ENCODE measurements at regions not wholly inside any gene's neighbourhood (a gene's known extent, or its start where the extent isn't known, plus 50 kb on each side); places are given as distances from the start of the nearest gene placed in this dataset.

GRCh38 chr18:21928925-21929324 lies 188.3 kb downstream of the MIB1 start:
- WGBS (ENCODE audit: low lambda C conversion rate, missing lambda C conversion rate) = 68% methylated on average over 4 of the region's 4 CpGs
- no peak overlapping the region for H3K4me2 ChIP-seq

GRCh38 chr18:21930177-21930576 lies 189.6 kb downstream of the MIB1 start:
- H3K9me2 ChIP-seq (replicated peaks; ENCODE audit: insufficient read depth) = no peaks in the 10 kb centered on the region
- H4K20me1 ChIP-seq (ENCODE audit: insufficient read depth, poor library complexity, severe bottlenecking) = no peaks in the 10 kb centered on the region
- no peaks in the 10 kb centered on the region for H3K27me3 ChIP-seq

More at GRCh38 chr18:21928925-21929324, 188.3 kb downstream of the MIB1 start:
- H3K4me3 ChIP-seq = no peak overlapping the region
- H3K27ac ChIP-seq = no peak overlapping the region
- no peaks in the 10 kb centered on the region for H3K4me1 ChIP-seq (ENCODE audit: insufficient read depth)
- TF ChIP-seq EZH2phosphoT487 (IDR thresholded peaks at IDR 0.05; ENCODE audit: low read depth, severe bottlenecking, unreplicated experiment) = no peak
- TF ChIP-seq EZH2 (IDR thresholded peaks at IDR 0.05; ENCODE audit: borderline replicate concordance) = no peak
- TF ChIP-seq CTCF (IDR thresholded peaks at IDR 0.05; ENCODE audit: poor library complexity) = no peak
- no peaks in the 10 kb centered on the region for H3K36me3 ChIP-seq (replicated peaks; ENCODE audit: insufficient read depth, low read depth)
- no peak for DNase-seq (ENCODE audit: low spot score)
- H2AFZ ChIP-seq = no peak overlapping the region
- no peaks in the 10 kb centered on the region for H3K9me3 ChIP-seq (ENCODE audit: low read depth)
- no peaks in the 10 kb centered on the region for H3K27me3 ChIP-seq
- H3K9me2 ChIP-seq (replicated peaks; ENCODE audit: insufficient read depth) = no peaks in the 10 kb centered on the region
- no peaks in the 10 kb centered on the region for H3K79me2 ChIP-seq
- H4K20me1 ChIP-seq (ENCODE audit: insufficient read depth, poor library complexity, severe bottlenecking) = no peaks in the 10 kb centered on the region

GRCh38 chr18:21933931-21934765 lies 193.6 kb downstream of the MIB1 start:
- no peaks in the 10 kb centered on the region for H3K36me3 ChIP-seq (replicated peaks; ENCODE audit: insufficient read depth, low read depth)
- 55% methylated on average over 10 of the region's 10 CpGs for WGBS (ENCODE audit: low lambda C conversion rate, missing lambda C conversion rate)

More at GRCh38 chr18:21930177-21930576, 189.6 kb downstream of the MIB1 start:
- DNase-seq (ENCODE audit: low spot score) = no peak
- Histone ChIP-seq H3K4me3 (no peak overlapping the region), H3K9me3 (ENCODE audit: low read depth) (no peaks in the 10 kb centered on the region), H3K36me3 (replicated peaks; ENCODE audit: insufficient read depth, low read depth) (no peaks in the 10 kb centered on the region), H3K27ac (no peak overlapping the region), H3K4me2 (no peak overlapping the region), H3K79me2 (no peaks in the 10 kb centered on the region), H3K4me1 (ENCODE audit: insufficient read depth) (no peaks in the 10 kb centered on the region), H2AFZ (no peak overlapping the region)
- no peak for TF ChIP-seq EZH2 (IDR thresholded peaks at IDR 0.05; ENCODE audit: borderline replicate concordance)
- TF ChIP-seq EZH2phosphoT487 (IDR thresholded peaks at IDR 0.05; ENCODE audit: low read depth, severe bottlenecking, unreplicated experiment) = no peak
- no peak for TF ChIP-seq CTCF (IDR thresholded peaks at IDR 0.05; ENCODE audit: poor library complexity)
- WGBS (ENCODE audit: low lambda C conversion rate, missing lambda C conversion rate) = 87% methylated on average over 6 of the region's 6 CpGs

More at GRCh38 chr18:21933931-21934765, 193.6 kb downstream of the MIB1 start:
- H3K9me2 ChIP-seq (replicated peaks; ENCODE audit: insufficient read depth) = no peaks in the 10 kb centered on the region
- TF ChIP-seq CTCF (IDR thresholded peaks at IDR 0.05; ENCODE audit: poor library complexity) = no peak
- no peak for TF ChIP-seq EZH2phosphoT487 (IDR thresholded peaks at IDR 0.05; ENCODE audit: low read depth, severe bottlenecking, unreplicated experiment)
- TF ChIP-seq EZH2 (IDR thresholded peaks at IDR 0.05; ENCODE audit: borderline replicate concordance) = no peak
- H3K4me1 ChIP-seq (ENCODE audit: insufficient read depth) = no peaks in the 10 kb centered on the region
- no peaks in the 10 kb centered on the region for H3K27me3 ChIP-seq
- H3K9me3 ChIP-seq (ENCODE audit: low read depth) = no peaks in the 10 kb centered on the region
- no peak for DNase-seq (ENCODE audit: low spot score)
- no peak overlapping the region for H3K4me3 ChIP-seq
- H3K27ac ChIP-seq = no peak overlapping the region
- no peaks in the 10 kb centered on the region for H3K79me2 ChIP-seq
- no peak overlapping the region for H2AFZ ChIP-seq
- H3K4me2 ChIP-seq = no peak overlapping the region
- H4K20me1 ChIP-seq (ENCODE audit: insufficient read depth, poor library complexity, severe bottlenecking) = no peaks in the 10 kb centered on the region

Measured in hepatocyte (in vitro differentiated cells).